PC-9 (cell line): ENCODE measurements at regions not wholly inside any gene's neighbourhood (a gene's known extent, or its start where the extent isn't known, plus 50 kb on each side); places are given as distances from the start of the nearest gene placed in this dataset.

Experiments used
- CTCF ChIP-seq: fragments of 200-600 bp; sonication (generic); conservative IDR thresholded peaks from 2 replicates; pipeline ENCODE4 v1.6.1; 2017; ENCODE audit warnings: mixed run types, antibody characterized with exemption, mild to moderate bottlenecking, moderate library complexity
- EZH2 ChIP-seq: fragments of 200-600 bp; sonication (generic); IDR thresholded peaks from 2 replicates; pipeline ENCODE4 v1.8.0; 2017; ENCODE audit warnings: antibody characterized with exemption, low read depth

DNA sequence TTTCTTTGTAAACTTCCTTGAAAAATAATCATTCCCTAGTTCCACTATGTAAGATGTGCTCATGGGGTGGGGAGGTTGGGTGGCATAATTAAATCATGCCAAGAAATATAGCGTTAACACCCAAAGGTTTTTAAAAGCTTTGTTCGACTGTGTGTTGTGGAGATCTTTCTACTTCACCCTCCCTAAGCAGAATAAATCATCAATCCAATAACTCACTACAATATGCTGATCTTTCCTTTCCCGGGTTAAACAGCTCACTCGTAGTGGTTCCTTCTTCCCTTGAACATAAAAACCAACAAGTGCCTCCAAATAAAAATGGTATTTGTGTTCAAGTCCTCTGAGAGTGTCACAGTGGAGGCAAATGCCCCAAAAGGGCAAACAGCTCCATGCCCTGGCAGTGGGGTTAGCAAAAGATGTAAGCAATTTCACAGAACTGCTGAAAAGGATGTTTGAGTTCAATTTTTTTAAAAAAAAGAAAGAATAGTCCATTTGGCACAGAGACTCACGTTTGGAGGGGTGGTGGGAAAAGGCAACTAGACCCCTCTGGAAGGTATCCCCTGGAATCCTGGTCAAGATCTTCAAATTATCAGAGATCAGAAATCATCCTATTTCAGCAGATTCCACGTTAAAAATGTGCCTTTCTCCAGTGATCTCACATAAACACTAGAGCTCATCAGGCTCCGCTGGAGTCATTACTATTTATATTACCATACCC, 99.1 kb downstream of the TFAP2A start:
- TF ChIP-seq CTCF, result no peak
- no peak for TF ChIP-seq EZH2
